ENCODE measurements at regions not wholly inside any gene's neighbourhood (a gene's known extent, or its start where the extent isn't known, plus 50 kb on each side); places are given as distances from the start of the nearest gene placed in this dataset.

- H2AFZ ChIP-seq (ENCODE audit: low read depth, low read length) = no peak overlapping the region
- H3K9ac ChIP-seq (ENCODE audit: low read length) = no peak overlapping the region
- H2BK15ac ChIP-seq (ENCODE audit: low read depth, poor library complexity, severe bottlenecking) = no peak overlapping the region
- no peak overlapping the region for H3K4ac ChIP-seq (ENCODE audit: low read depth in 1 of 2, low read length in 2 of 2)
- no peak overlapping the region for H3K23ac ChIP-seq (ENCODE audit: low read length in 2 of 2)
- H2AK5ac ChIP-seq (ENCODE audit: low read length, severe bottlenecking) = no peak overlapping the region
- H3K36me3 ChIP-seq (ENCODE audit: control insufficient read depth in 1 of 2, insufficient read depth in 2 of 2, low read depth in 1 of 2, low read length in 2 of 2) = no peaks in the 10 kb centered on the region
- H3K4me2 ChIP-seq (ENCODE audit: low read length, poor library complexity, severe bottlenecking) = no peak overlapping the region
- H2BK12ac ChIP-seq (ENCODE audit: low read length in 2 of 2) = no peak overlapping the region
- no peak overlapping the region for H3K4me3 ChIP-seq (ENCODE audit: insufficient read depth in 1 of 2, low read depth in 1 of 2, low read length in 2 of 2)
- H2BK120ac ChIP-seq (ENCODE audit: low read depth, low read length) = no peak overlapping the region
- H3K9me3 ChIP-seq (ENCODE audit: control insufficient read depth, low read length) = no peaks in the 10 kb centered on the region
- H2BK5ac ChIP-seq (ENCODE audit: low read depth, low read length, poor library complexity, severe bottlenecking) = no peak overlapping the region
- H3K14ac ChIP-seq (ENCODE audit: low read length in 2 of 2) = no peak overlapping the region
- no peak overlapping the region for H4K91ac ChIP-seq (ENCODE audit: low read length)
- no peak overlapping the region for H3K18ac ChIP-seq (ENCODE audit: low read depth in 1 of 2, low read length in 2 of 2)
- no peaks in the 10 kb centered on the region for H3K4me1 ChIP-seq (ENCODE audit: control insufficient read depth, insufficient read depth, low read depth, low read length)
- no peak overlapping the region for H4K8ac ChIP-seq (ENCODE audit: low read length)
- DNase-seq = no peak
- WGBS = 68% methylated on average over 15 of the region's 16 CpGs
- no peak overlapping the region for H3K27ac ChIP-seq (ENCODE audit: low read length, poor library complexity, severe bottlenecking)
- H3K27me3 ChIP-seq (ENCODE audit: control insufficient read depth in 1 of 2, insufficient read depth in 1 of 2, low read length in 2 of 2) = no peaks in the 10 kb centered on the region
- H3K79me1 ChIP-seq (replicated peaks; ENCODE audit: low read length, poor library complexity, severe bottlenecking) = no peaks in the 10 kb centered on the region
These were observed 738.9 kb upstream of the SALL3 start for GRCh38 chr18:78240627-78241252.

GRCh38 chr18:78241535-78242253, 737.9 kb upstream of the SALL3 start:
- no peaks in the 10 kb centered on the region for H3K9me3 ChIP-seq (ENCODE audit: control insufficient read depth, low read length)
- no peak overlapping the region for H3K4me2 ChIP-seq (ENCODE audit: low read length, poor library complexity, severe bottlenecking)
- no peak overlapping the region for H3K27ac ChIP-seq (ENCODE audit: low read length, poor library complexity, severe bottlenecking)
- WGBS = 61% methylated on average over 14 of the region's 20 CpGs
- no peak for DNase-seq
- H3K27me3 ChIP-seq (ENCODE audit: control insufficient read depth in 1 of 2, insufficient read depth in 1 of 2, low read length in 2 of 2) = no peaks in the 10 kb centered on the region
- H3K14ac ChIP-seq (ENCODE audit: low read length in 2 of 2) = no peak overlapping the region
- no peak overlapping the region for H2BK120ac ChIP-seq (ENCODE audit: low read depth, low read length)
- no peak overlapping the region for H2AFZ ChIP-seq (ENCODE audit: low read depth, low read length)
- H2BK5ac ChIP-seq (ENCODE audit: low read depth, low read length, poor library complexity, severe bottlenecking) = no peak overlapping the region
- no peak overlapping the region for H4K8ac ChIP-seq (ENCODE audit: low read length)
- H3K4ac ChIP-seq (ENCODE audit: low read depth in 1 of 2, low read length in 2 of 2) = no peak overlapping the region
- H3K4me1 ChIP-seq (ENCODE audit: control insufficient read depth, insufficient read depth, low read depth, low read length) = no peaks in the 10 kb centered on the region
- no peak overlapping the region for H2BK12ac ChIP-seq (ENCODE audit: low read length in 2 of 2)
- H3K79me1 ChIP-seq (replicated peaks; ENCODE audit: low read length, poor library complexity, severe bottlenecking) = no peaks in the 10 kb centered on the region
- peak overlapping the region in 1 of 2 experiments; percentile 60 for H3K4me3 ChIP-seq (ENCODE audit: insufficient read depth in 1 of 2, low read depth in 1 of 2, low read length in 2 of 2)
- H3K9ac ChIP-seq (ENCODE audit: low read length) = no peak overlapping the region
- H3K36me3 ChIP-seq (ENCODE audit: control insufficient read depth in 1 of 2, insufficient read depth in 2 of 2, low read depth in 1 of 2, low read length in 2 of 2) = no peaks in the 10 kb centered on the region
- H3K23ac ChIP-seq (ENCODE audit: low read length in 2 of 2) = no peak overlapping the region
- no peak overlapping the region for H3K18ac ChIP-seq (ENCODE audit: low read depth in 1 of 2, low read length in 2 of 2)
- no peak overlapping the region for H2AK5ac ChIP-seq (ENCODE audit: low read length, severe bottlenecking)
- no peak overlapping the region for H4K91ac ChIP-seq (ENCODE audit: low read length)
- H2BK15ac ChIP-seq (ENCODE audit: low read depth, poor library complexity, severe bottlenecking) = no peak overlapping the region

DNA sequence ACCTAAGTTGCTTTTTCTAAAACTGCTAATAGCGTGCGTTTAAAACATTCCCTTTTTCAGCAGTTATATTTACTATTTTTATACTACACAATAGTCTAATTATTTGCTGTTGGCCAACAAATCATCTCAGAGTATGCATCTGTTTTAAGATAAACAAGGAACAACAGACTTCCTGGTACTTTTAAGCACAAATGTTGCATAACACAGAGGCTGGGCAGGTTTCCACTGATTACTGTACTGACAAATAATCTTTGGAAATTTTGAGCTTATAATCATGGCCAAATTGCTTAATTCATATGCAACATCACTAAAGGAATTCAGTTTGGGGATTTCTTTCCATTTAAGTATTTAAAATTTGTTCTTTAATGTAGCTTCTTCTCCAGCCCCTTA, 737.4 kb upstream of the SALL3 start:
- Histone ChIP-seq H2BK15ac (ENCODE audit: low read depth, poor library complexity, severe bottlenecking) (no peak overlapping the region), H3K4me1 (ENCODE audit: control insufficient read depth, insufficient read depth, low read depth, low read length) (no peaks in the 10 kb centered on the region), H3K27me3 (ENCODE audit: control insufficient read depth in 1 of 2, insufficient read depth in 1 of 2, low read length in 2 of 2) (no peaks in the 10 kb centered on the region), H2BK12ac (ENCODE audit: low read length in 2 of 2) (no peak overlapping the region), H3K4me2 (ENCODE audit: low read length, poor library complexity, severe bottlenecking) (no peak overlapping the region), H3K23ac (ENCODE audit: low read length in 2 of 2) (no peak overlapping the region), H3K27ac (ENCODE audit: low read length, poor library complexity, severe bottlenecking) (no peak overlapping the region), H3K9me3 (ENCODE audit: control insufficient read depth, low read length) (no peaks in the 10 kb centered on the region), H4K91ac (ENCODE audit: low read length) (no peak overlapping the region), H4K8ac (ENCODE audit: low read length) (no peak overlapping the region), H3K14ac (ENCODE audit: low read length in 2 of 2) (no peak overlapping the region), H2AK5ac (ENCODE audit: low read length, severe bottlenecking) (no peak overlapping the region), H3K36me3 (ENCODE audit: control insufficient read depth in 1 of 2, insufficient read depth in 2 of 2, low read depth in 1 of 2, low read length in 2 of 2) (no peaks in the 10 kb centered on the region), H2BK5ac (ENCODE audit: low read depth, low read length, poor library complexity, severe bottlenecking) (no peak overlapping the region), H2AFZ (ENCODE audit: low read depth, low read length) (no peak overlapping the region), H3K4me3 (ENCODE audit: insufficient read depth in 1 of 2, low read depth in 1 of 2, low read length in 2 of 2) (peak overlapping the region in 1 of 2 experiments; percentile 60), H3K4ac (ENCODE audit: low read depth in 1 of 2, low read length in 2 of 2) (no peak overlapping the region), H3K79me1 (replicated peaks; ENCODE audit: low read length, poor library complexity, severe bottlenecking) (no peaks in the 10 kb centered on the region), H3K9ac (ENCODE audit: low read length) (no peak overlapping the region), H3K18ac (ENCODE audit: low read depth in 1 of 2, low read length in 2 of 2) (no peak overlapping the region), H2BK120ac (ENCODE audit: low read depth, low read length) (no peak overlapping the region)
- no CpG with 5 or more reads among the region's 2 CpGs for WGBS
- DNase-seq = no peak

DNA sequence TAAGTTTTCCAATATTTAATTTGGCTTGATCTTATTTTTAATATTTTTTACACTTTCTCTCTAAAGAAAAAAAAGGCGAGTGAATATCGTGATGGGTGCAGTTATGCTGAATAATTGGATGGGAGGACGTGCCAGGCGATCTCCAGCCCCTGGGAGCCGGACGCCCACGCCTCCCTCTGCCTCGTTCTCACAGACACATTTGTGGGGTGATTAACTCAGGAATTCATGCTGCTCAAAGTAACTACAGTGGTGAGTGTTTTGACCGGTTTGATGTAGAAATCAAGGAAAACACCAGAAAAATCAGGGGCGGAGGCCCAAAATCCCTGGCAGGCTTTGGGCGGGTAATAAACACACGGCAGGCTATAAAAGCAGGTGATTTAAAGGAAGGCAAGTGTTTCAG, 736.8 kb upstream of the SALL3 start:
- WGBS = 71% methylated on average over 11 of the region's 12 CpGs
- no peak overlapping the region for H3K14ac ChIP-seq (ENCODE audit: low read length in 2 of 2)
- H2AK5ac ChIP-seq (ENCODE audit: low read length, severe bottlenecking) = no peak overlapping the region
- no peak overlapping the region for H2BK12ac ChIP-seq (ENCODE audit: low read length in 2 of 2)
- no peak overlapping the region for H2BK15ac ChIP-seq (ENCODE audit: low read depth, poor library complexity, severe bottlenecking)
- H4K8ac ChIP-seq (ENCODE audit: low read length) = no peak overlapping the region
- H4K91ac ChIP-seq (ENCODE audit: low read length) = no peak overlapping the region
- H3K9ac ChIP-seq (ENCODE audit: low read length) = no peak overlapping the region
- no peak overlapping the region for H3K4me2 ChIP-seq (ENCODE audit: low read length, poor library complexity, severe bottlenecking)
- no peak overlapping the region for H2BK120ac ChIP-seq (ENCODE audit: low read depth, low read length)
- H3K4ac ChIP-seq (ENCODE audit: low read depth in 1 of 2, low read length in 2 of 2) = no peak overlapping the region
- no peak overlapping the region for H2AFZ ChIP-seq (ENCODE audit: low read depth, low read length)
- H3K23ac ChIP-seq (ENCODE audit: low read length in 2 of 2) = no peak overlapping the region
- H3K18ac ChIP-seq (ENCODE audit: low read depth in 1 of 2, low read length in 2 of 2) = no peak overlapping the region
- DNase-seq = no peak
- H3K27ac ChIP-seq (ENCODE audit: low read length, poor library complexity, severe bottlenecking) = no peak overlapping the region
- H3K9me3 ChIP-seq (ENCODE audit: control insufficient read depth, low read length) = no peaks in the 10 kb centered on the region
- H3K4me1 ChIP-seq (ENCODE audit: control insufficient read depth, insufficient read depth, low read depth, low read length) = no peaks in the 10 kb centered on the region
- no peaks in the 10 kb centered on the region for H3K79me1 ChIP-seq (replicated peaks; ENCODE audit: low read length, poor library complexity, severe bottlenecking)
- no peaks in the 10 kb centered on the region for H3K36me3 ChIP-seq (ENCODE audit: control insufficient read depth in 1 of 2, insufficient read depth in 2 of 2, low read depth in 1 of 2, low read length in 2 of 2)
- no peak overlapping the region for H2BK5ac ChIP-seq (ENCODE audit: low read depth, low read length, poor library complexity, severe bottlenecking)
- no peak overlapping the region for H3K4me3 ChIP-seq (ENCODE audit: insufficient read depth in 1 of 2, low read depth in 1 of 2, low read length in 2 of 2)
- H3K27me3 ChIP-seq (ENCODE audit: control insufficient read depth in 1 of 2, insufficient read depth in 1 of 2, low read length in 2 of 2) = no peaks in the 10 kb centered on the region

Measured in mesenchymal stem cell (in vitro differentiated cells and primary cell).